Fibroblast of pulmonary artery (primary cell): ENCODE measurements at regions not wholly inside any gene's neighbourhood (a gene's known extent, or its start where the extent isn't known, plus 50 kb on each side); places are given as distances from the start of the nearest gene placed in this dataset.

Source experiments
- DNase-seq: peaks from one replicate; pipeline ENCODE4 v3.0.0-alpha.2; 2010; ENCODE audit warnings: low read depth
- H3K4me3 ChIP-seq: replicated peaks from 2 replicates; pipeline ENCODE4 v1.5.1; 2011; ENCODE audit warnings: low read depth, mild to moderate bottlenecking, control low read depth, low read length, moderate library complexity
- CTCF ChIP-seq: IDR thresholded peaks from 2 replicates; pipeline ENCODE4 v1.5.1; 2011; ENCODE audit warnings: mild to moderate bottlenecking, control low read depth, low read length, inconsistent platforms; ENCODE audit errors: missing control alignments

GRCh38 chr16:54829691-54830090 is 101.0 kb upstream of the IRX5 start:
- no peak overlapping the region for H3K4me3 ChIP-seq
- no peak for TF ChIP-seq CTCF
- no peak for DNase-seq

DNA sequence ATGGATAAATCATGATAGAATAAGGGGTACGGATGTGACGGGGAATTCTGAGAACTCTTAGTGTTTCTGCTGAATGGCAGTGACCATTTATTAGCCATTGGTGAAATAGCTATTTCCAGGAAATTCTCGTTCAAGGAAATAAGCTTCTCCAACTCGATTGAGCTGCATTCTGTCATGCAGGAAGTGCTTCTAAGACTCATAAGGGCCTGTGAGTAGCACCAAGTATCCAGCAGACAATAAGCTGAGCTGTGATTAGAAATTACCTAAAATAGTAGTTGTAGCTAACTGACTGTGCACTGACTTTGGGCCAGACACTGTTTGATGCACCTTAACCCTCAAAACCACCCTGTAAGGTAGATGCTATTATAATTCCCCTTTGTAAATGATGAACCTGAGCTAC is 107.8 kb upstream of the IRX5 start:
- no peak overlapping the region for H3K4me3 ChIP-seq
- DNase-seq: no peak
- no peak for TF ChIP-seq CTCF

DNA sequence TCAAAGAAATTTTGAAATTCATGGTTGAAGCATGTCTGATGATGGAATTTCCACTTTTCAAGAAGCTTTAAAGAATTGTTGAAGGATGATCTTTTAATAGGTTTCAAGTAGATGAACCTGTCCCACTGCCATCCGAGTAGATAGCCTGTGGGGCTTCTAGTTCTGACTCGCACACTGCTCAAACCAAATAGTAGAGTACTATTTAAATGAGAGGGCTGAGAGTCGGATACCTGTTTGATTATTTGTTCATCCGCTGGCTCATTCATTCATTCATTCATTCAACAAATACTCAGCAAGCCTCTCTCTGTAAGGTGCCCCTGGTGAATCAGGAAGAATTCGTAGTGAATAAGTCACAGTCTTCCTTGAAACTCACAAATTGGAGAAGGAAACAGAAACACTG is 108.2 kb upstream of the IRX5 start:
- TF ChIP-seq CTCF: no peak
- no peak for DNase-seq
- H3K4me3 ChIP-seq: no peak overlapping the region

DNA sequence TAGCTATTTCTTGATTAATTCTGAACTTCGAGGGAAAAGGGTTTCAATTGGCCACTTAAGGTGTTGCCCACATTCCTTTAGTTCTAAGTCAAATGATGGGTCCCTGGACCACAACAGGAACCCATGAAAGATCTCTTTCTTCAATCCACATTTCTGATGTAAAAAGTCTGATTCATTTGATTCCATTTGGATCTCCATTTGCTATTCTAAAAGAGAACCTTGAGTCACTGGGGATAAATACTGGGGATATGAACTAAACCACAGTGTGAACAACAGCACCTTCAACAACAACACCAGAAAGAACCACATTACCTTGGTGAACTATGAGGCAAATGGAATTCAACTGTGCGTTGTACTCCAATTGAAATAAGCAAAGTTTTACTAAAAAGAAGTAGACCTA is 108.9 kb upstream of the IRX5 start:
- DNase-seq: no peak
- TF ChIP-seq CTCF: no peak

DNA sequence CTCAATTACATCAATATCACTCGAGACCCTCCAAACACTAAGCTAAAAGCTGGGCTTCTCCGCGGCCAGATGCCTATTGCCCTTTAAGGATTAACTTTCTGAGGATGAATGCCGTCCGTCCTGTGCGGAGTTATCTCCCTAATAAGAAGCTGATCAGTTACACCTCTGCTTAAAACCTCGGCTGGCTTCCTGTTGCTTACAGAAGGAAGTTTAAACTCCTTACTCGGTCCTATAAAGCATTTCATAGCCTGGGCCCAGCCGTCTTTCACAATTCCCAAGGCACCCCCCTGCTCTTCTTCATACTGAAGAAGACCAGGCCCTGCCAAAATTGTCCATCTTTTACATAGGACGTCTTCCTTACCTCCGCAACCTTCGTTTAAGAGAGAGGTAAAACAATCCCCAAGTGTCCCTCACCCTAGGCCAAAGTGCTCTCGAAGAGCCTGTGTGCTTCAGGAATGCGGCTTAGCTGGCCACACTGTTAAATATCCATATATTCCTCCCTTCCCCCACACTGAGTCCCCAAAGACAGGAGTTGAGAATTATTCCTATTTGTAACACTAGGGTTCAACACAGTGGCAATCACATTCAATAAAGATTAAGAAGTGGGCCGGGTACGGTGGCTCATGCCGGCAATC is 112.6 kb upstream of the IRX5 start:
- no peak for DNase-seq
- no peak overlapping the region for H3K4me3 ChIP-seq
- no peak for TF ChIP-seq CTCF

More for the DNA sequence above, 108.9 kb upstream of the IRX5 start:
- no peak overlapping the region for H3K4me3 ChIP-seq

DNA sequence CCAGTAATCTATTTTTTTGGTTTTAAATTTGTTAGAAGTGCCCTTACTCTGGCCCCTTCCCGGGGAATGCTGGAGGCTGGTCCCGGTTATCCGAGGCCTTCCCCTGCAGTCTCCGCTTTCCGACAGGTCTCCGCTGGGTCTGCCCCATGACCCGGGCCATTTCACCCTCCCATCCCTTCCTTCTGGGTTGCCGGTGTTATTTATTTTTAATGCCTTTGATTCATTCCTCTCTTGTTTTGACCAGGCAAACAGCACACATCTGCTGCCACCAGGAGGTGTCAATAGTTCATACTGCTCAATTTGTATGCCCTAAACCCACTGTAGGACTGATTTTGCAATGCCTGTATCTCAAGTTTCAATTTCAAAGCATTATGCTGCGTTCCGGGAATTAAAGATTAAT is 113.2 kb upstream of the IRX5 start:
- DNase-seq: peak; percentile 1
- TF ChIP-seq CTCF: no peak
- H3K4me3 ChIP-seq: no peak overlapping the region

GRCh38 chr16:54816471-54816870 is 114.2 kb upstream of the IRX5 start:
- no peak for TF ChIP-seq CTCF
- no peak overlapping the region for H3K4me3 ChIP-seq
- DNase-seq: no peak
